ENCODE measurements at regions not wholly inside any gene's neighbourhood (a gene's known extent, or its start where the extent isn't known, plus 50 kb on each side); places are given as distances from the start of the nearest gene placed in this dataset.

DNA sequence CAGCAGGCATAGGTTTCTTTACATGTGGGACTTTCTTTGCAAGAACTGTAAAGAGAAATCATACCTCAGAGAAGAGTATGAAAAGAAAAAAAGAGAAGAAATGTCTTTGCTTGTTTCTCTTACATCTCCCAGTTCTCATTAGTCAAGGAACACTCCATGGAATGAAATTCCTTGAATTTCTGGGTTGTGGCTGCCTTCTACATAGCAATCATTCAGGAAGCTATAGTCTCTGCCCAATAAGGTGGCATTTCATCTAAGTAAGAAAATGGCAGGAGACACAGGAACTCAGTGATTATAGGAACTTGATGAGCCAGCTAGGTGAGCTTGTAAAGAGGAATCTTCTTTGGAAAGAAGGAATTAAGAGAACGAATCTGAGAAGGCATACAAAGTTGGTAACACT, 197.0 kb upstream of the FKBP1C start:
- Histone ChIP-seq H2BK120ac (replicated peaks; ENCODE audit: low read depth, low read length) (no peak overlapping the region), H3K79me1 (ENCODE audit: low read depth, low read length) (no peaks in the 10 kb centered on the region), H4K91ac (replicated peaks; ENCODE audit: insufficient read length, low read length) (no peak overlapping the region), H3K23me2 (ENCODE audit: low read depth, low read length) (no peaks in the 10 kb centered on the region; the same call in 1 of the 2 replicates), H2BK20ac (ENCODE audit: low read length) (no peak overlapping the region), H3K79me2 (ENCODE audit: control insufficient read depth in 1 of 2, insufficient read depth in 2 of 2, low read length in 2 of 2) (no peaks in the 10 kb centered on the region), H2BK15ac (ENCODE audit: low read length) (no peak overlapping the region), H2AK5ac (ENCODE audit: low read depth, low read length) (no peak overlapping the region), H3K56ac (replicated peaks; ENCODE audit: insufficient read length, low read depth, low read length) (no peak overlapping the region), H3K27ac (ENCODE audit: low read depth, low read length) (no peak overlapping the region), H3K4me2 (ENCODE audit: insufficient read depth in 1 of 2, low read depth in 2 of 2, low read length in 2 of 2) (no peak overlapping the region), H3K36me3 (ENCODE audit: control insufficient read depth in 2 of 4, insufficient read depth in 4 of 4, low read length in 3 of 4) (no peaks in the 10 kb centered on the region), H3K9ac (replicated peaks in 1 of 4; ENCODE audit: extremely low read depth in 1 of 4, low read depth in 3 of 4, low read length in 3 of 4) (no peak overlapping the region), H3K27me3 (replicated peaks in 1 of 4; ENCODE audit: control insufficient read depth in 3 of 4, extremely low read depth in 1 of 4, insufficient read depth in 3 of 4, low read length in 3 of 4) (no peaks in the 10 kb centered on the region), H4K8ac (ENCODE audit: extremely low read depth, insufficient read depth, low read length) (no peak overlapping the region), H3K4me1 (replicated peaks in 1 of 4; ENCODE audit: control insufficient read depth in 3 of 4, insufficient read depth in 4 of 4, low read length in 3 of 4) (peaks cover 0 to 4% (median 2%) of the 10 kb centered on the region in 4 experiments; a peak in 1 of 7 replicates), H3K23ac (ENCODE audit: insufficient read length) (no peak overlapping the region), H3K4me3 (ENCODE audit: extremely low read depth in 1 of 4, insufficient read depth in 2 of 4, low read depth in 3 of 4, low read length in 4 of 4) (no peak overlapping the region), H2AFZ (ENCODE audit: low read length) (peak overlapping the region; percentile 66), H4K20me1 (replicated peaks in 1 of 2; ENCODE audit: control insufficient read depth in 1 of 2, insufficient read depth in 2 of 2, low read length in 2 of 2) (no peaks in the 10 kb centered on the region), H3K18ac (ENCODE audit: extremely low read depth, low read length) (no peak overlapping the region), H3K14ac (ENCODE audit: insufficient read length) (no peak overlapping the region), H4K5ac (ENCODE audit: insufficient read length, low read depth, low read length) (no peak overlapping the region), H3K9me3 (ENCODE audit: insufficient read depth in 2 of 2, low read depth in 1 of 2, low read length in 1 of 2) (no peaks in the 10 kb centered on the region), H3K4ac (replicated peaks; ENCODE audit: insufficient read length, low read depth, low read length) (no peak overlapping the region), H2BK5ac (ENCODE audit: low read depth, low read length) (no peak overlapping the region), H2BK12ac (ENCODE audit: low read depth, low read length) (no peak overlapping the region)
- 85% methylated on average over 1 of the region's 1 CpG; no CpG with 5 or more reads in 1 of the 2 experiments for WGBS, 2 experiments (ENCODE audit: extremely low coverage in 1 of 2, insufficient coverage in 1 of 2, insufficient read length in 1 of 2, insufficient replicate concordance in 2 of 2, low coverage in 1 of 2, low lambda C conversion rate in 2 of 2, missing lambda C conversion rate in 1 of 2)
- TF ChIP-seq TEAD4 (IDR thresholded peaks at IDR 0.05; ENCODE audit: low read depth, low read length), result peak; percentile 39; the same call in 1 of the 2 replicates
- TF ChIP-seq EGR1 (IDR thresholded peaks at IDR 0.05; ENCODE audit: borderline replicate concordance, low read depth, low read length), result no peak
- TF ChIP-seq TAF1 (IDR thresholded peaks at IDR 0.05; ENCODE audit: low read depth, low read length), result no peak
- TF ChIP-seq GABPA (IDR thresholded peaks at IDR 0.05; ENCODE audit: borderline replicate concordance, insufficient read depth, low read length), result no peak
- TF ChIP-seq, protein P1, sequence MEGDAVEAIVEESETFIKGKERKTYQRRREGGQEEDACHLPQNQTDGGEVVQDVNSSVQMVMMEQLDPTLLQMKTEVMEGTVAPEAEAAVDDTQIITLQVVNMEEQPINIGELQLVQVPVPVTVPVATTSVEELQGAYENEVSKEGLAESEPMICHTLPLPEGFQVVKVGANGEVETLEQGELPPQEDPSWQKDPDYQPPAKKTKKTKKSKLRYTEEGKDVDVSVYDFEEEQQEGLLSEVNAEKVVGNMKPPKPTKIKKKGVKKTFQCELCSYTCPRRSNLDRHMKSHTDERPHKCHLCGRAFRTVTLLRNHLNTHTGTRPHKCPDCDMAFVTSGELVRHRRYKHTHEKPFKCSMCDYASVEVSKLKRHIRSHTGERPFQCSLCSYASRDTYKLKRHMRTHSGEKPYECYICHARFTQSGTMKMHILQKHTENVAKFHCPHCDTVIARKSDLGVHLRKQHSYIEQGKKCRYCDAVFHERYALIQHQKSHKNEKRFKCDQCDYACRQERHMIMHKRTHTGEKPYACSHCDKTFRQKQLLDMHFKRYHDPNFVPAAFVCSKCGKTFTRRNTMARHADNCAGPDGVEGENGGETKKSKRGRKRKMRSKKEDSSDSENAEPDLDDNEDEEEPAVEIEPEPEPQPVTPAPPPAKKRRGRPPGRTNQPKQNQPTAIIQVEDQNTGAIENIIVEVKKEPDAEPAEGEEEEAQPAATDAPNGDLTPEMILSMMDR (IDR thresholded peaks at IDR 0.05; ENCODE audit: control extremely low read depth in 1 of 3, insufficient read depth in 1 of 3, low read depth in 1 of 3, low read length in 3 of 3), result no peak
- no peak for TF ChIP-seq BRCA1 (IDR thresholded peaks at IDR 0.05; ENCODE audit: low read depth, low read length)
- ChIA-PET CTCF (ENCODE audit: partially characterized antibody) (no interaction called here), POLR2A (ENCODE audit: partially characterized antibody) (no interaction called here)
- no peak for DNase-seq (ENCODE audit: low read depth in 1 of 2, low spot score in 2 of 2)
- no peak for FAIRE-seq
